NCI-H2029 (cell line): ENCODE measurements at regions not wholly inside any gene's neighbourhood (a gene's known extent, or its start where the extent isn't known, plus 50 kb on each side); places are given as distances from the start of the nearest gene placed in this dataset.

ENCODE experiments used
- DNase-seq: peaks from one replicate; lab custom pipeline; 2025; lab: John Stamatoyannopoulos, UW

GRCh38 chr4:114365591-114365990 is 233.0 kb upstream of the UGT8 start:
- no peak for DNase-seq

GRCh38 chr4:114366368-114366767 is 232.2 kb upstream of the UGT8 start:
- DNase-seq, result no peak

- no peak for DNase-seq
Measured at GRCh38 chr4:114368751-114369150, 229.9 kb upstream of the UGT8 start.

- DNase-seq, result no peak
Measured at GRCh38 chr4:114373508-114373907, 225.1 kb upstream of the UGT8 start.

- DNase-seq, result no peak
Measured at GRCh38 chr4:114378305-114378903, 220.2 kb upstream of the UGT8 start.

GRCh38 chr4:114383067-114383466 is 215.5 kb upstream of the UGT8 start:
- DNase-seq, result no peak

GRCh38 chr4:114383721-114384120 is 214.9 kb upstream of the UGT8 start:
- no peak for DNase-seq

GRCh38 chr4:114384629-114385028 is 214.0 kb upstream of the UGT8 start:
- DNase-seq, result no peak

GRCh38 chr4:114385195-114385985 is 213.2 kb upstream of the UGT8 start:
- DNase-seq, result no peak

GRCh38 chr4:114386637-114387233 is 211.9 kb upstream of the UGT8 start:
- no peak for DNase-seq

GRCh38 chr4:114389070-114389685 is 209.4 kb upstream of the UGT8 start:
- DNase-seq, result no peak

- DNase-seq, result no peak
Measured at GRCh38 chr4:114393295-114394038, 205.1 kb upstream of the UGT8 start.

GRCh38 chr4:114396808-114397207 is 201.8 kb upstream of the UGT8 start:
- no peak for DNase-seq

- DNase-seq, result no peak
Measured at GRCh38 chr4:114398410-114398809, 200.2 kb upstream of the UGT8 start.

GRCh38 chr4:114399105-114399504 is 199.5 kb upstream of the UGT8 start:
- no peak for DNase-seq

- no peak for DNase-seq
Measured at GRCh38 chr4:114400531-114400930, 198.1 kb upstream of the UGT8 start.

- DNase-seq, result no peak
Measured at GRCh38 chr4:114401483-114401882, 197.1 kb upstream of the UGT8 start.

- no peak for DNase-seq
Measured at GRCh38 chr4:114417214-114417613, 181.4 kb upstream of the UGT8 start.

GRCh38 chr4:114420069-114420468 is 178.5 kb upstream of the UGT8 start:
- DNase-seq, result no peak

GRCh38 chr4:114423582-114423981 is 175.0 kb upstream of the UGT8 start:
- DNase-seq, result no peak

GRCh38 chr4:114435116-114435515 is 163.5 kb upstream of the UGT8 start:
- DNase-seq, result no peak

- DNase-seq, result no peak
Measured at GRCh38 chr4:114442856-114443255, 155.8 kb upstream of the UGT8 start.
